Gastroesophageal sphincter (tissue), 2 donors: ENCODE measurements at regions not wholly inside any gene's neighbourhood (a gene's known extent, or its start where the extent isn't known, plus 50 kb on each side); places are given as distances from the start of the nearest gene placed in this dataset.

Experiments
- EP300 ChIP-seq: sonication (generic); formaldehyde crosslinking; IDR thresholded peaks from one replicate; pipeline ENCODE4 v1.6.1; 2017; ENCODE audit warnings: antibody characterized with exemption, mild to moderate bottlenecking
- POLR2A ChIP-seq, 2 donors: fragments of 450-650 bp; IDR thresholded peaks; one replicate each; pipeline ENCODE4 v1.6.1; 2017; ENCODE audit warnings: antibody characterized with exemption in 2 of 2, mild to moderate bottlenecking in 2 of 2, moderate library complexity in 1 of 2
- POLR2AphosphoS5 ChIP-seq: sonication (generic); formaldehyde crosslinking; IDR thresholded peaks from one replicate; pipeline ENCODE4 v1.6.1; 2017; ENCODE audit warnings: antibody characterized with exemption

- TF ChIP-seq EP300 (no peak), POLR2AphosphoS5 (no peak), POLR2A (IDR thresholded peaks at IDR 0.05) (no peak)
These were observed 163.1 kb upstream of the PMEPA1 start for GRCh38 chr20:57872816-57873409.
